Neuronal stem cell (in vitro differentiated cells): ENCODE measurements at regions not wholly inside any gene's neighbourhood (a gene's known extent, or its start where the extent isn't known, plus 50 kb on each side); places are given as distances from the start of the nearest gene placed in this dataset.
A peak's percentile ranks its signal among the peaks of the same experiment; 100 is the strongest.

Source experiments
- DNase-seq: peaks from one replicate; pipeline ENCODE4 v3.0.0-alpha.2; 2013; ENCODE audit warnings: low spot score
- H2AFZ ChIP-seq: one replicate; pipeline ENCODE4 v1.6.1; 2013; ENCODE audit warnings: mild to moderate bottlenecking, low read length, inconsistent platforms
- H2AK5ac ChIP-seq: 2 replicates; pipeline ENCODE4 v1.6.1; 2013; ENCODE audit warnings: low read depth, mild to moderate bottlenecking, inconsistent platforms, low read length, moderate library complexity, mixed read lengths
- H2BK120ac ChIP-seq: 2 replicates; pipeline ENCODE4 v1.6.1; 2013; ENCODE audit warnings: low read depth, mild to moderate bottlenecking, inconsistent platforms, low read length, moderate library complexity, mixed read lengths
- H2BK12ac ChIP-seq: one replicate; pipeline ENCODE4 v1.6.1; 2013; ENCODE audit warnings: low read length, inconsistent platforms
- H2BK15ac ChIP-seq: 2 replicates; pipeline ENCODE4 v1.6.1; 2013; ENCODE audit warnings: mild to moderate bottlenecking, low read length, inconsistent platforms, mixed read lengths
- H2BK5ac ChIP-seq: one replicate; pipeline ENCODE4 v1.6.1; 2013; ENCODE audit warnings: inconsistent platforms, mild to moderate bottlenecking, low read length, moderate library complexity
- H3K14ac ChIP-seq: one replicate; pipeline ENCODE4 v1.6.1; 2013; ENCODE audit warnings: low read length, inconsistent platforms
- H3K18ac ChIP-seq: 2 replicates; pipeline ENCODE4 v1.6.1; 2013; ENCODE audit warnings: low read length, inconsistent platforms
- H3K23ac ChIP-seq: 2 replicates; pipeline ENCODE4 v1.6.1; 2013; ENCODE audit warnings: low read depth, mild to moderate bottlenecking, mixed read lengths, low read length, inconsistent platforms; ENCODE audit not compliant: poor library complexity
- H3K27ac ChIP-seq: replicated peaks from 3 replicates; pipeline ENCODE4 v1.5.1; 2013; ENCODE audit warnings: low read length, inconsistent platforms
- H3K27me3 ChIP-seq, 3 experiments: 2 replicates each; pipeline ENCODE4 v1.6.1; 2013; ENCODE audit warnings: low read length in 3 of 3, mild to moderate bottlenecking in 2 of 3, inconsistent platforms in 1 of 3, low read depth in 1 of 3, mixed read lengths in 1 of 3, moderate library complexity in 1 of 3; ENCODE audit not compliant: control insufficient read depth in 3 of 3, insufficient read depth in 3 of 3
- H3K36me3 ChIP-seq, 2 donors: replicated peaks in 1 of 2; 2 replicates each; pipeline ENCODE4 v1.6.1; 2013; ENCODE audit warnings: low read length in 2 of 2; ENCODE audit not compliant: control insufficient read depth in 2 of 2, insufficient read depth in 2 of 2
- H3K4ac ChIP-seq: 2 replicates; pipeline ENCODE4 v1.6.1; 2013; ENCODE audit warnings: inconsistent platforms, mild to moderate bottlenecking, low read length, moderate library complexity
- H3K4me1 ChIP-seq, 2 donors: 1 replicate in 1 of 2; 2 replicates in 1 of 2; pipeline ENCODE4 v1.6.1; 2013; ENCODE audit warnings: low read length in 2 of 2, low read depth in 1 of 2; ENCODE audit not compliant: control insufficient read depth in 2 of 2, insufficient read depth in 1 of 2
- H3K4me2 ChIP-seq: one replicate; pipeline ENCODE4 v1.6.1; 2013; ENCODE audit warnings: mild to moderate bottlenecking, low read length, inconsistent platforms; ENCODE audit not compliant: insufficient read depth, poor library complexity, severe bottlenecking
- H3K4me3 ChIP-seq, 2 donors: 2 replicates each; pipeline ENCODE4 v1.5.1; 2013; ENCODE audit warnings: low read length in 2 of 2, mild to moderate bottlenecking in 2 of 2, inconsistent platforms in 1 of 2, moderate library complexity in 1 of 2
- H3K79me1 ChIP-seq: one replicate; pipeline ENCODE4 v1.6.1; 2013; ENCODE audit warnings: low read depth, mild to moderate bottlenecking, inconsistent platforms, low read length, moderate library complexity
- H3K9ac ChIP-seq: one replicate; pipeline ENCODE4 v1.6.1; 2013; ENCODE audit warnings: mild to moderate bottlenecking, low read depth, low read length, inconsistent platforms; ENCODE audit not compliant: poor library complexity
- H3K9me3 ChIP-seq, 2 donors: replicated peaks in 1 of 2; 2 replicates each; pipeline versions ENCODE3 to v1.6.1; 2013; ENCODE audit warnings: low read length in 2 of 2, mild to moderate bottlenecking in 2 of 2, inconsistent platforms in 1 of 2, low read depth in 1 of 2, mixed read lengths in 1 of 2, moderate library complexity in 1 of 2; ENCODE audit not compliant: control insufficient read depth in 2 of 2, insufficient read depth in 1 of 2
- H4K8ac ChIP-seq: one replicate; pipeline ENCODE4 v1.6.1; 2013; ENCODE audit warnings: low read depth, mild to moderate bottlenecking, inconsistent platforms, low read length, moderate library complexity
- H4K91ac ChIP-seq: one replicate; pipeline ENCODE4 v1.6.1; 2013; ENCODE audit warnings: low read length, low read depth, mild to moderate bottlenecking, inconsistent platforms; ENCODE audit not compliant: poor library complexity
- WGBS, 2 donors: extraction: QIAGEN DNeasy Blood & Tissue Kit; methylation state at CpG; one replicate each; pipeline ENCODE4 v1.1.7; 2013; ENCODE audit warnings: missing lambda C conversion rate in 2 of 2, mixed read lengths in 1 of 2; ENCODE audit not compliant: insufficient read length in 2 of 2, insufficient replicate concordance in 1 of 2; ENCODE audit errors: extremely low coverage in 2 of 2; 5-methylcytosine and 5-hydroxymethylcytosine counted together

DNA sequence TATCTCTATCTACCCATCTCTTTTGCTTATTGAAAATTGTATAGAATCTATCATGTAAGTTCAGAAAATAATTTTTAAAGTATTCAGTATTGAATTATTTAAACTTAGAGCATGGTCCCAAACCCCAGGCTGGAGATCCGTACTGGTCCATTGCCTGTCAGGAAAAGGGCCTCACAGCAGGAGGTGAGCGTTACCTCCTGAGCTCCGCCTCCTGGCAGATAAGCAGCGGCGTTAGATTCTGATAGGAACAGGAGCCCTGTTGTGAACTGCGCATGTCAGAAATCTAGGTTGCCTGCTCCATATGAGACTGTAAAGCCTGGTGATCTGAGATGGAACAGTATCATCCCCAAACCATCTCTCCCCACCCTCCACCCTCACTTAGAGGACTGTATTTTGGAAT, 266.0 kb upstream of the CNTNAP2 start:
- H3K27ac ChIP-seq = no peak overlapping the region
- H2BK5ac ChIP-seq = no peak overlapping the region
- no peak overlapping the region for H3K23ac ChIP-seq
- H2BK120ac ChIP-seq = no peak overlapping the region
- no peak overlapping the region for H3K14ac ChIP-seq
- no peak overlapping the region for H3K18ac ChIP-seq
- H3K9ac ChIP-seq = no peak overlapping the region
- H4K91ac ChIP-seq = no peak overlapping the region
- H3K4me3 ChIP-seq = no peak overlapping the region
- H2AK5ac ChIP-seq = no peak overlapping the region
- no peak overlapping the region for H2BK12ac ChIP-seq
- H3K36me3 ChIP-seq = no peaks in the 10 kb centered on the region
- WGBS, 2 donors = no CpG with 5 or more reads among the region's 6 CpGs
- no peaks in the 10 kb centered on the region for H3K9me3 ChIP-seq
- no peaks in the 10 kb centered on the region for H3K4me1 ChIP-seq
- H2AFZ ChIP-seq = no peak overlapping the region
- no peak overlapping the region for H2BK15ac ChIP-seq
- H3K4me2 ChIP-seq = no peak overlapping the region
- DNase-seq = no peak
- H4K8ac ChIP-seq = no peak overlapping the region
- H3K27me3 ChIP-seq = no peaks in the 10 kb centered on the region
- H3K4ac ChIP-seq = no peak overlapping the region
- H3K79me1 ChIP-seq = no peaks in the 10 kb centered on the region

DNA sequence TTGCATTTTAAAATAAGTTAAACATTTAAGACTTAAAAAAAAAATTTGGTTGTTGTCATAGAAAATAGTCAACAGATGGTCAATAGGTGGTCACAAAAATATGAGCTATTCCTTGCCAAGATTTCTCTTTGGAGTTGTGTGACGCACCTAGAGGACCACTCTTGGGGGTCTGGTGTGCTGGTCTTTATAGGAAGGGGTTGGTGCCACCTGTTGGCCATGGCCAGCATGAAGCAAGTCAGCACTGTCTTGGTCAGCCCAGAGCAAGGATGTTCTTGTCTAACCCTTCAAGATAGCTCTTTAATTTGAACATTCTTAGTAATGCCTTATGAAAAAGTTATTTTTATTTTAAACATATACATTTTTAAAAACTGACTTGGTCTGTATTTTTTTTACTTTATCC, 267.9 kb upstream of the CNTNAP2 start:
- Histone ChIP-seq H4K8ac (no peak overlapping the region), H2BK12ac (no peak overlapping the region), H2BK120ac (no peak overlapping the region)

DNA sequence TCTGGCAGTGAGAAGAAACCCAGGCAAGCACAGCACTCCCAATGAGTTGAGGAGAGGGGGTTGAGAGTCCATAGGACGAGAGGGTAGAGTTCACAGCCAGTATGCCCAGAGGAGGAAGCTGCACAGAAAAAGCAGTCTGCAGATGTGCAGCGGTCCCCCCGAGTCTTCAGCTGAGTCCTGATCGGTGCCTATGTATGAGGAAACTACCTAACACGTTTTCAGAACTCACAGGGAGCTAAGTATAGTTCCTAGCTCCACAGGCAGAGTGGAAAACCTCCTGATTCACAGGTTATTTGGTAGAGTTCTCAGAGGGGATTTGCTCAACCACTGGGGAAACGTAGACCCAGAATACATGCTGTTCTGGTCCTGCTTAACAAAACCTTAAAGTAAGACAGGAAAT, 271.3 kb upstream of the CNTNAP2 start:
- WGBS, 2 donors = no CpG with 5 or more reads among the region's 6 CpGs
- H3K23ac ChIP-seq = no peak overlapping the region
- H3K27me3 ChIP-seq = no peaks in the 10 kb centered on the region
- no peak overlapping the region for H3K4ac ChIP-seq
- H3K36me3 ChIP-seq = no peaks in the 10 kb centered on the region
- no peak overlapping the region for H2AK5ac ChIP-seq
- no peak for DNase-seq
- H3K79me1 ChIP-seq = no peaks in the 10 kb centered on the region
- no peak overlapping the region for H3K14ac ChIP-seq
- no peak overlapping the region for H3K4me2 ChIP-seq
- no peak overlapping the region for H3K27ac ChIP-seq
- H3K9me3 ChIP-seq = no peaks in the 10 kb centered on the region
- no peak overlapping the region for H2AFZ ChIP-seq
- H4K8ac ChIP-seq = no peak overlapping the region
- H3K18ac ChIP-seq = no peak overlapping the region
- no peak overlapping the region for H2BK5ac ChIP-seq
- no peak overlapping the region for H2BK15ac ChIP-seq
- H3K4me3 ChIP-seq = no peak overlapping the region
- H3K9ac ChIP-seq = no peak overlapping the region
- H4K91ac ChIP-seq = no peak overlapping the region
- H2BK120ac ChIP-seq = no peak overlapping the region
- no peak overlapping the region for H2BK12ac ChIP-seq
- H3K4me1 ChIP-seq = no peaks in the 10 kb centered on the region

More for the DNA sequence above, 267.9 kb upstream of the CNTNAP2 start:
- no peak overlapping the region for H3K27ac ChIP-seq
- H3K79me1 ChIP-seq = no peaks in the 10 kb centered on the region
- no peak overlapping the region for H2AK5ac ChIP-seq
- H3K36me3 ChIP-seq = no peaks in the 10 kb centered on the region
- H3K4me2 ChIP-seq = no peak overlapping the region
- no peak overlapping the region for H2BK5ac ChIP-seq
- no peaks in the 10 kb centered on the region for H3K9me3 ChIP-seq
- DNase-seq = peak; percentile 30
- H3K9ac ChIP-seq = no peak overlapping the region
- H2BK15ac ChIP-seq = no peak overlapping the region
- H2AFZ ChIP-seq = no peak overlapping the region
- H3K14ac ChIP-seq = no peak overlapping the region
- H3K4me1 ChIP-seq = no peaks in the 10 kb centered on the region
- H3K27me3 ChIP-seq = no peaks in the 10 kb centered on the region
- no peak overlapping the region for H4K91ac ChIP-seq
- no CpG with 5 or more reads among the region's 1 CpG for WGBS, 2 donors
- H3K18ac ChIP-seq = no peak overlapping the region
- H3K4ac ChIP-seq = no peak overlapping the region
- H3K23ac ChIP-seq = no peak overlapping the region
- no peak overlapping the region for H3K4me3 ChIP-seq

DNA sequence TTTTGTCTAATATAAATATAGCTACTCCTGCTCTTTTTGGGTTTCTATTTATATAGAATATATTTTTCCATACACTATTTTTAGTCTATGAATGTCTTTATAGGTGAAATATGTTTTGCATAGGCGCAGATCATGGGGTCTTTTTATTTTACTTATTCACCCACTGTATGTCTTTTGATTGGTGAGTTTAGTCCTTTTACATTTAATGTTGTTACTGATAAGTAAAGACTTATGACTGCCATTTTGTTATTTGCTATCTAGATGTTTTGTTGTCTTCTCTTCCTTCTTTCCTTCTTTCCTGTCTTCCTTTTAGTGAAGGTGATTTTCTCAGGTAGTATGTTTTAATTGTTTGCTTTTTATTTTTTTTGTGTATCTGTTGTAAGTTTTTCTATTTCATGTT, 276.8 kb upstream of the CNTNAP2 start:
- DNase-seq = no peak
- no peak overlapping the region for H2AK5ac ChIP-seq
- H3K4ac ChIP-seq = no peak overlapping the region
- no peak overlapping the region for H3K14ac ChIP-seq
- H3K4me1 ChIP-seq = no peaks in the 10 kb centered on the region
- no peak overlapping the region for H2BK12ac ChIP-seq
- H3K27ac ChIP-seq = no peak overlapping the region
- H3K9me3 ChIP-seq = no peaks in the 10 kb centered on the region
- H3K9ac ChIP-seq = no peak overlapping the region
- H2AFZ ChIP-seq = no peak overlapping the region
- WGBS, 2 donors = no CpG with 5 or more reads among the region's 1 CpG
- H3K79me1 ChIP-seq = no peaks in the 10 kb centered on the region
- no peak overlapping the region for H4K91ac ChIP-seq
- H3K36me3 ChIP-seq = no peaks in the 10 kb centered on the region
- H3K4me2 ChIP-seq = no peak overlapping the region
- no peak overlapping the region for H2BK15ac ChIP-seq
- no peak overlapping the region for H4K8ac ChIP-seq
- H2BK120ac ChIP-seq = no peak overlapping the region
- no peak overlapping the region for H3K18ac ChIP-seq
- H3K27me3 ChIP-seq = no peaks in the 10 kb centered on the region
- H3K4me3 ChIP-seq = no peak overlapping the region
- no peak overlapping the region for H3K23ac ChIP-seq
- H2BK5ac ChIP-seq = no peak overlapping the region
